GM18870 (cell line): ENCODE measurements at regions not wholly inside any gene's neighbourhood (a gene's known extent, or its start where the extent isn't known, plus 50 kb on each side); places are given as distances from the start of the nearest gene placed in this dataset.
"Not testable (repeated sequence)": the region's sequence is repeated elsewhere in the genome, so short reads cannot be mapped to it uniquely, and the experiment has no call there.

Source experiments
- ATAC-seq: cut with Tn5 transposase; IDR thresholded peaks from one replicate; pipeline ENCODE4 v1.9.1; 2021; ENCODE audit warnings: moderate library complexity; ENCODE audit not compliant: unreplicated experiment

DNA sequence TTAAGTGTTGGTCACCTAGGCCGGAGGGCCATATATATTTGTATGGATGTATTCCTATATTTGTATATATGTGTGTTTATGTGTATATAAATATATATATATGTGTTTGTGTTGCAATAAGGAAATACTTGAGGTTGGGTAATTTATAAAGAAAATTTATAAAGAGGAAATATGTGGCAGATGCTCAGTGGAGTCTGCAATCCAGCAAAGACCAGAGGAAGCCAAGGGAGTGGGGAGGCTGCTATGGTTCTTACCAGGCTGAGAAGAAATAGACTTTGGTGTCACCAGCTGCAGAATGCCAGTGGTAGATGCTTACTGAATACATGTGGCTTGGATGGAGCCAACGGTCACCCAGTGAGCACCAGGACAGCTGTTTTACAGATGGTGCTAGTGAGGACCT is 97.4 kb upstream of the ELOVL5 start:
- no peak for ATAC-seq

DNA sequence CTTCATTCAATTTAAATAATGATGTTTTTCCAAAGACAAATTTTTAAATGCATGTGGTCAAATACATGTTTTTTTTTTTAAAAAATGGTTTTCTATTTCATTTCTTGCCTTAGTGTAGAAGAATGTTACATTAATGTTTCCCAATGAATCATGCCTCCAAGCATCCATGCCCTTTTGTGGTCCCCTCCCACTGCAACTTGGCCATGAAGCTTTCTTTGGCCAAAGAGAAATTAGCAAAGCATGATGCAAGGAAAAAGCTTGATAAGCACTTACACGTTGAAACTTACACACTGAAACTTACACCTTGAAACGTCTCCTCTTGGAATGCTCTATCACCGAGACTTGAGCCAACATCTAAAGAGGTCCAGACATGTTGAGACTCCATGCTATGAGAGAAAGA is 93.0 kb upstream of the ELOVL5 start:
- no peak for ATAC-seq

GRCh38 chr6:53441035-53441493 is 92.3 kb upstream of the ELOVL5 start:
- peak; percentile 66 for ATAC-seq

- no peak for ATAC-seq
These were observed 91.7 kb upstream of the ELOVL5 start for GRCh38 chr6:53440336-53440945.

GRCh38 chr6:53439556-53439955 is 90.8 kb upstream of the ELOVL5 start:
- ATAC-seq = no peak

- peak; percentile 62 for ATAC-seq
These were observed 88.9 kb upstream of the ELOVL5 start for GRCh38 chr6:53437557-53438202.

DNA sequence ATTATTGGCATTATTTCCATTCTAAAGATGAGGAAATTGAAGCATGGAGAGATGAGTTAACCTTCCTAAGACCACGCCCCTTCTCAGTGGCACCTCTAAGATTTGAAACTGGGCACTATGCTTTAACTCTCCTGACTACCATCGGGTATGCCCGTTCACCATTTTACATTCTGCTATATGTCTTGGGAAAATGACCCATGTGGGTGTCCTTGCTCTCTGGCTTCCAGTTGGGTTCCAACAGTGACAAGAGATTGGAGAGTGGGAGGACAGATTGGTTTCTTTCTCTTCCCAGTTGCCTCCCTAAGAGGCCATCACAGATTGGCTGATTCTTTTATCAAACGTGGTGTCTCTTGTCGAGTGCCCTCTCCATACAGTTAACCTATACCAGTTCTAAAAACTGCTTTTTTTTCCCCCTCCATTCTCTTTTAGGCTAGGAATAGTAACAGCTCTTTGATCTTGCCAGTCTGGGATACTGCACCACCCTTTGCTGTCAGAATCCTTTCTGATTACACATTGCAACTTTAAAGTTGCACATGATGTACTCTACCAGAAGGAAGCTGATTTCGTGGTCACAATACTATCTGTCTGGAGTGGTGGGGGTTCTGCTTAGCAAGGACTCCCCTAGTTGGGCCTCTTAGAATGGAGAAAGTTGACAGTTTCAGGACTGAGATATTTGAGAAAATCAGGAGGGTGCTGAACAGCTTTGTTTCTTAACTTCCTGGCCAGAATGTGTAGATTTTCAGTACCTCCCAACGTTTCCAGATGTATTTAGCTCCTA is 88.0 kb upstream of the ELOVL5 start:
- no peak for ATAC-seq

GRCh38 chr6:53433951-53434285 is 85.2 kb upstream of the ELOVL5 start:
- ATAC-seq = no peak

DNA sequence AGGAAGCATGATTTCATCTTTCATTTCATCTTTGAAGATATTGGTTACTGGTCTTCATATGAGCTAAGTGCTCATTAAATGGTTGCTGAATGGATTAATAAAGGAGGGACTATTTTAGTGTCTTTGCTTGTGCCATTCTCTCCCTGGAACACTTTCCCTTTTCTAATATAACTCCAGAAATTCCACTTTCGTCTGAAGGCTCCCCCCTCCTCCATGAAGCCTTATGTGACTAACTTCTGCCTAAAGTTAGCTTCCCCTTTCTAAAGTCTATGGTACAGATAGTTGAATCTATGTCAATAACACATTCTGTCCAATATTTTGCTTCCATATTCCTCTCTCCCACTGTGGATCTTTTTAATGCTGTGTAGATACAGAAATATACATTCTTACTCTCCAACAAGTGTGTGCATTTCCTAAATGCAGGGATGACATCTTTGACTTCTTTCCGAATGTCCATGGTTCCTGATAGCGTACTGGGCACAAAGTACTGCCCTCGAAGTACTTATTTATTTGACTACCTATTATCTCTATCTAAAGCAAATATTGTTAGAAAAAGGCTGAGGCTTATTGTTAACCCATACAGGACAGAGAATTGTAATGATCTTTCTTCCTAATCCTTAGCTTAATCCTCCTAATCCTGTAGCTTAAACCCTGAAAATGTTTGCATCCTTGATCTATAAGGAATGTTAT is 84.7 kb upstream of the ELOVL5 start:
- no peak for ATAC-seq

- no peak for ATAC-seq
These were observed 83.8 kb upstream of the ELOVL5 start for GRCh38 chr6:53432318-53433161.

- ATAC-seq = no peak
These were observed 83.0 kb upstream of the ELOVL5 start for GRCh38 chr6:53431704-53432103.

- ATAC-seq = no peak
These were observed 80.7 kb upstream of the ELOVL5 start for GRCh38 chr6:53429401-53429800.

DNA sequence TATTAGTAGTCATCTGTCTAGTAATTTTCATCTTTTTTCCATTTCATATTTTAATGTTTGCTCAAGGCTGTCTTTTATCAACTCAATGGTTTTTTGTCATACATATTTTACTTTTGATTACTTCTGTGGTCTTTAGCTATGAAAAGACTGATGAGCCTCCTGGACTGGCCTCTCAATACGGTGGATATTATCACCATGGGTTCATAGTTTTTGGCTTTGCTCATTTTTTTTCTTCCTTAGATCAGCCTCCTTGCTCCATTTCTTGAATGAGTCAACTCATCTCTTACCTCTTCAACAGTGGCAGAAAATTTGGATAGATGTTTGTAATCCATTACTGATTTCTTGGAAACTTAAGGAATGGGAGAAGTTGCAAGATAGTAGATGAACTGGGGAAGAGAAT is 80.1 kb upstream of the ELOVL5 start:
- no peak for ATAC-seq

DNA sequence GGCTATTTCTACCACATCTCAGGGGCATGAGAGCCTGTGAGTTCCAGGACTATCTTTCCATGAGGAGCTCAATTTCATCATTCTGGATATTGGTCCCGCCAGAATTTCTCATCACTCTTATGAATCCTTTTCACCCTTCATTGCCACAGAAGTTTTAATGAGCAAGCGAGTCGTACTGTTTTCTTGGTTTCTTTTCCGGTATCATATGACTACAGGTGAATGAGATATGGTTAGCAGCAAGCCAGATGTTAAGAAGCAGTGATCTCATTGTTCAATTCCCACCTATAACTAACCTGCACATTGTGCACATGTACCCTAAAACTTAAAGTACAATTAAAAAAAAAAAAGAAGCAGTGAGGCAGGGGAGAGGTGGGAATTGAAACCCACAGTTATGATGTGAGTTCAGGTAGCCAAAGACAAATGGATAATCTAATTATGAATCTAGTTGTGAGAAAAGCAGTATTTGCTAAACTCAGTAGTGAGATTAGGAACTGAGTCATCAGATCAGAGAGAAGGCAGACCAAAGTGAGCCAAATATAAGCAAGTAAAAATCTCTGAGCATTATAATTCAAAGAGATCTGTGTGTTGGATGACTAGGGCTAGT is 78.0 kb upstream of the ELOVL5 start:
- ATAC-seq = peak; percentile 93

DNA sequence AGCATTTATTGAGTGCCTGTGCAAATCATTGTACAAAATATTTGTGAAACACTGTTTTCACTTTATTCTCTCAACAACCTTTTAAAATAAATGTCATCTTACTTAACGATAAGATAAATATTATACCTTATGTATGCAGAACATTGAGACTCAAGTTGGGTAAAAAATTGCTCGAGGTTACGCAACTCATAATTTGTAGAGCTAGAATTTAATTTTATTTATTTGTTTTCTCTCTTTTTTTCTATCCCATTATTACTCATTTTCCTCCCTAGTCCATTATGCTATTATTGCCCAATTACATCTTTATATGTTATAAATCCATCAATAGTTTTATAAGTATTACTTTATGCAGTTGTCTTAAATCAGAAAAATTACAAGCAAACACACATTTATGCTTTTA is 77.4 kb upstream of the ELOVL5 start:
- no peak for ATAC-seq

DNA sequence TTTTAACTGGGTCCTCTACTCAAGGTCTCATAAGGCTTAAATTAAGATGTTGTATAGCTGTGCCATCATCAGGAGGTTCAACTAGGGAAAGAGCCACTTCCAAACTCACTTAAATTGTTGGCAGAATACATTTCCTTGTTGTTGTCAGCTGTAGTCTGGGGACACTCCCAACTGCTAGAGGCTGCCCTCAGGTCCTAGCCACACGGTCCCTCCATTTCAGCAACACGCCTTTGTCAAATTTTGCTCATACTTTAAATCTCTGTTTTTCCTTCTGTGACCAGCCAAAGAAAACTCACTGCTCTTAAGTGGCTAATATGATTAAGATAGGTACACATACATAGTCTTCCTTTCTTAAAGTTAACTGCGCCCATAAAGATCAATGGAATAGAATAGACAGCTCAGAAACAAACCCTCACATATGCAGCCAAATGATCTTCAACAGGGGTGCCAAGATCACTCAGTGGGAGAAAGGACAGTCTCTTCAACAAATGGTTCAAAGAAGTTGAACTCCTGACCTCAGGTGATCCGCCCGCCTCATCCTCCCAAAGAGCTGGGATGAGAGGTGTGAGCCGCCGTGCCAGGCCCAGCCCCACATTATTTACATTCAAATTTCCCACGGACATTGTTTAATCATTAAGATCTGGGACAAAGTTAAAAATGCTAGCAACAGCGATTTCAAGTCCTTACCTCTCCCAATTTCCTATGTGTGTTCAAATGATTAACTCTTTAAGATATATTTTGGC is 76.4 kb upstream of the ELOVL5 start:
- no peak for ATAC-seq

GRCh38 chr6:53424300-53424699 is 75.5 kb upstream of the ELOVL5 start:
- no peak for ATAC-seq

- ATAC-seq = not testable (repeated sequence)
These were observed 74.8 kb upstream of the ELOVL5 start for GRCh38 chr6:53423560-53423959.

GRCh38 chr6:53419026-53419425 is 70.3 kb upstream of the ELOVL5 start:
- no peak for ATAC-seq

DNA sequence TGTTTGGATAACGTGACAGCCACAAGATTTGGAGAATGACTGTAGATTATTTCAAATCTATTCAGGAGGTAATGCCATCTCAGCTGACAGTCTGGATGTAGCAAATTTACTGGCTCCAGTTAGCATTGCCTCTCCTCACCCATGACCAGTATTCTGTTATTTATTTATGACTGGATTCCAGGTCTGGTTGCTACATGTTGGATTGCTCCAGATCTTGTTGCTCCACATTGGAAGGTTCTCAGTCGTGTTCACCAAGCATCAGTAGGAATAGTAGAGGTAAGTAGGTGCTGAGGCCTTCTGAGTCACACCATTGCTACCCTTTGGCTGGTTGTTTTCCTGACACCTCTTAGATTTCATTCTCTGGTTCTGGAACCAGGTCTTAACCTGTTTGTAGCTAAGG is 69.5 kb upstream of the ELOVL5 start:
- no peak for ATAC-seq
